Osteoblast (primary cell): ENCODE measurements at regions not wholly inside any gene's neighbourhood (a gene's known extent, or its start where the extent isn't known, plus 50 kb on each side); places are given as distances from the start of the nearest gene placed in this dataset.
A peak's percentile ranks its signal among the peaks of the same experiment; 100 is the strongest.

ENCODE experiments used
- DNase-seq: peaks from one replicate; pipeline ENCODE4 v3.0.0; 2011; ENCODE audit warnings: low spot score, mixed read lengths; ENCODE audit not compliant: insufficient read length; ENCODE audit errors: missing footprints
- H2AFZ ChIP-seq: 2 replicates; pipeline ENCODE4 v1.6.0; 2011; ENCODE audit warnings: mild to moderate bottlenecking, low read length
- H3K27ac ChIP-seq: 2 replicates; pipeline ENCODE4 v1.5.1; 2011; ENCODE audit warnings: mild to moderate bottlenecking, low read depth, low read length, moderate library complexity
- H3K27me3 ChIP-seq: 2 replicates; pipeline ENCODE4 v1.6.0; 2012; ENCODE audit warnings: mild to moderate bottlenecking, control low read depth, inconsistent platforms, low read length, moderate library complexity; ENCODE audit not compliant: insufficient read depth
- H3K36me3 ChIP-seq: 2 replicates; pipeline ENCODE4 v1.5.1; 2011; ENCODE audit warnings: mild to moderate bottlenecking, low read length, control low read depth, moderate library complexity; ENCODE audit not compliant: insufficient read depth
- H3K4me1 ChIP-seq: 2 replicates; pipeline ENCODE4 v1.5.1; 2011; ENCODE audit warnings: mild to moderate bottlenecking, low read length, control low read depth, moderate library complexity; ENCODE audit not compliant: insufficient read depth
- H3K4me2 ChIP-seq: 2 replicates; pipeline ENCODE4 v1.6.0; 2011; ENCODE audit warnings: mild to moderate bottlenecking, low read length; ENCODE audit not compliant: insufficient read depth
- H3K4me3 ChIP-seq: fragments of 200-600 bp; sonication (generic); 3 replicates; pipeline ENCODE4 v1.5.1; 2012; ENCODE audit warnings: mild to moderate bottlenecking, low read length, inconsistent platforms; ENCODE audit not compliant: insufficient read depth
- H3K79me2 ChIP-seq: 2 replicates; pipeline ENCODE4 v1.6.0; 2012; ENCODE audit warnings: mild to moderate bottlenecking, low read length, control low read depth, inconsistent platforms; ENCODE audit not compliant: insufficient read depth
- H3K9me3 ChIP-seq: 2 replicates; pipeline ENCODE4 v1.5.1; 2011; ENCODE audit warnings: low read depth, low read length, control low read depth
- H4K20me1 ChIP-seq: 2 replicates; pipeline ENCODE4 v1.6.0; 2012; ENCODE audit warnings: mild to moderate bottlenecking, low read length, control low read depth; ENCODE audit not compliant: insufficient read depth
- CTCF ChIP-seq: IDR thresholded peaks from 2 replicates; pipeline ENCODE4 v1.5.1; 2011; ENCODE audit warnings: mild to moderate bottlenecking, low read depth, low read length, moderate library complexity; ENCODE audit errors: extremely low read depth

GRCh38 chr9:31135567-31135966 is 1248.9 kb upstream of the ACO1 start:
- no peak overlapping the region for H3K27ac ChIP-seq
- no peak overlapping the region for H3K4me3 ChIP-seq
- no peak for TF ChIP-seq CTCF
- no peaks in the 10 kb centered on the region for H3K36me3 ChIP-seq
- H4K20me1 ChIP-seq, result no peaks in the 10 kb centered on the region
- peaks cover 8% of the 10 kb centered on the region for H3K4me1 ChIP-seq
- no peaks in the 10 kb centered on the region for H3K9me3 ChIP-seq
- no peak for DNase-seq
- no peaks in the 10 kb centered on the region for H3K79me2 ChIP-seq
- no peak overlapping the region for H2AFZ ChIP-seq
- no peak overlapping the region for H3K4me2 ChIP-seq
- H3K27me3 ChIP-seq, result no peaks in the 10 kb centered on the region

GRCh38 chr9:31136524-31136923 is 1247.9 kb upstream of the ACO1 start:
- Histone ChIP-seq H3K4me2 (no peak overlapping the region), H2AFZ (no peak overlapping the region), H3K4me3 (no peak overlapping the region), H3K9me3 (no peaks in the 10 kb centered on the region), H4K20me1 (no peaks in the 10 kb centered on the region), H3K27me3 (no peaks in the 10 kb centered on the region), H3K27ac (peak overlapping the region; percentile 37), H3K4me1 (peaks cover 8% of the 10 kb centered on the region), H3K79me2 (no peaks in the 10 kb centered on the region), H3K36me3 (no peaks in the 10 kb centered on the region)
- TF ChIP-seq CTCF, result no peak
- DNase-seq, result no peak

- Histone ChIP-seq H3K4me2 (peak overlapping the region; percentile 49), H4K20me1 (no peaks in the 10 kb centered on the region), H3K79me2 (no peaks in the 10 kb centered on the region), H3K4me3 (peak overlapping the region; percentile 33), H3K36me3 (no peaks in the 10 kb centered on the region), H3K9me3 (no peaks in the 10 kb centered on the region), H2AFZ (no peak overlapping the region), H3K4me1 (peaks cover 8% of the 10 kb centered on the region), H3K27ac (peak overlapping the region; percentile 66), H3K27me3 (no peaks in the 10 kb centered on the region)
- TF ChIP-seq CTCF, result no peak
- DNase-seq, result peak; percentile 77
These were observed 1247.0 kb upstream of the ACO1 start for GRCh38 chr9:31137176-31138160.

GRCh38 chr9:31140316-31140715 is 1244.1 kb upstream of the ACO1 start:
- Histone ChIP-seq H3K4me1 (peaks cover 8% of the 10 kb centered on the region), H3K27ac (no peak overlapping the region), H4K20me1 (no peaks in the 10 kb centered on the region), H3K4me3 (no peak overlapping the region), H3K36me3 (no peaks in the 10 kb centered on the region), H3K4me2 (no peak overlapping the region), H2AFZ (no peak overlapping the region), H3K9me3 (no peaks in the 10 kb centered on the region), H3K79me2 (no peaks in the 10 kb centered on the region), H3K27me3 (no peaks in the 10 kb centered on the region)
- peak; percentile 51 for DNase-seq
- TF ChIP-seq CTCF, result peak; percentile 26
